ENCODE measurements at regions not wholly inside any gene's neighbourhood (a gene's known extent, or its start where the extent isn't known, plus 50 kb on each side); places are given as distances from the start of the nearest gene placed in this dataset.
A peak's percentile ranks its signal among the peaks of the same experiment; 100 is the strongest.

DNA sequence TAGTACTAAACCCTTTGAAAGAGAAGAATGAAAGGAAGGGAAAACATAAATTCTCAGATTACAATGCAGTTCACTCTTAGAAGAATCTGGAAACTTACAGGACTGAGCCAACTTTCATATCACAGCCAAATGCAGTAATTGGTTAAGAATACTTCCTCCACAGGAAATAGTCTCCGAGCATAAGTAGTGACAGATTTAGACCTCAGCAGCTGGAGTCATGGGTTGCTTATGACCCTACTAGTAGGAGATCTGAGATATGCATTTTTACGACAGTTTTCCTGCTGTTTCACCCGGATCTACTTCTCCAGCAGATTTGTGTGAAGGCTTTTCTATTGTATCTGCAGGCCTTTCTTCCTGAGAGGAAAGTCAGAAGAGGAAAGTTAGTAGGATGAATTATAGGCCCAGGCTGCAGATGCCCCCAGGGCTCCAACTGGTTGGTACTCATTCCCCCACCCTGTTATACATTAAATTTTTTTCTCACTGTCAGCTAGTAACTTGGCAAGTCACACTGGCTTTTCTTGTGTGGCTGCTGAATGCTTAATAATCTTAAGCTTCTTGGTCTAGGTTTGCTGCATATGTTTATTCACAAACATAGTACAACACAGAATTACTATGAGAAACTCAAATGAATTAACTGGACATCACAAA is 1241.5 kb upstream of the MIR17HG start:
- 15 to 21% methylated on average over 3 of the region's 3 CpGs for WGBS, 2 donors
- TF ChIP-seq, protein P1, sequence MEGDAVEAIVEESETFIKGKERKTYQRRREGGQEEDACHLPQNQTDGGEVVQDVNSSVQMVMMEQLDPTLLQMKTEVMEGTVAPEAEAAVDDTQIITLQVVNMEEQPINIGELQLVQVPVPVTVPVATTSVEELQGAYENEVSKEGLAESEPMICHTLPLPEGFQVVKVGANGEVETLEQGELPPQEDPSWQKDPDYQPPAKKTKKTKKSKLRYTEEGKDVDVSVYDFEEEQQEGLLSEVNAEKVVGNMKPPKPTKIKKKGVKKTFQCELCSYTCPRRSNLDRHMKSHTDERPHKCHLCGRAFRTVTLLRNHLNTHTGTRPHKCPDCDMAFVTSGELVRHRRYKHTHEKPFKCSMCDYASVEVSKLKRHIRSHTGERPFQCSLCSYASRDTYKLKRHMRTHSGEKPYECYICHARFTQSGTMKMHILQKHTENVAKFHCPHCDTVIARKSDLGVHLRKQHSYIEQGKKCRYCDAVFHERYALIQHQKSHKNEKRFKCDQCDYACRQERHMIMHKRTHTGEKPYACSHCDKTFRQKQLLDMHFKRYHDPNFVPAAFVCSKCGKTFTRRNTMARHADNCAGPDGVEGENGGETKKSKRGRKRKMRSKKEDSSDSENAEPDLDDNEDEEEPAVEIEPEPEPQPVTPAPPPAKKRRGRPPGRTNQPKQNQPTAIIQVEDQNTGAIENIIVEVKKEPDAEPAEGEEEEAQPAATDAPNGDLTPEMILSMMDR (IDR thresholded peaks at IDR 0.05) = no peak
- TF ChIP-seq POLR2A (IDR thresholded peaks at IDR 0.05) = no peak
- no peak for DNase-seq

DNA sequence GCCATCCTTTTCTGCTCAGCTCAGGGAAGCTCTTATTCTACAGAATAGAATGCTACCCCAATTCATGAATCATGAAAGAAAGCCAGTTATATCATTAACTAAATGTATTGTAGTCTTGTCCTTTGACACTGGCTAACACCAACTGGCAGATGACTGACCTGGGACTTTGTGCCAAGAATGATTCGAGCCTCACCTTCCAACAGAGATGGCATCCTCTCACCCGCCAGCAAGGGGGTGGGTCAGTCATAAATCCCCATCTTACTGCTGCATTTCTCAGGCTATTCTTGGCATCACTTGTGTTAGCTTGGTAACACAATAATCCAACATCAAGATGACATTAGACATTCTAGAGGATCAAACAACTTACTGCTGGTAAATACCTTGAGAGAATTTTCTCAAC is 1239.8 kb upstream of the MIR17HG start:
- no peak for DNase-seq
- Histone ChIP-seq H3K9me3 (no peaks in the 10 kb centered on the region), H3K36me3 (no peaks in the 10 kb centered on the region), H3K27ac (no peak overlapping the region), H3K4me3 (no peak overlapping the region), H3K4me1 (peaks cover 0 to 22% (median 0%) of the 10 kb centered on the region in 3 donors), H3K27me3 (no peaks in the 10 kb centered on the region)
- intact Hi-C loops (cut with DNase I) = no loop called here
- 55 to 78% methylated on average over 2 of the region's 2 CpGs for WGBS, 2 donors
- no peak for TF ChIP-seq POLR2A (IDR thresholded peaks at IDR 0.05)

More for the DNA sequence above, 1241.5 kb upstream of the MIR17HG start:
- intact Hi-C loops (cut with DNase I) = no loop called here
- no peak overlapping the region for H3K4me3 ChIP-seq
- H3K27ac ChIP-seq = peak overlapping the region in 2 of 4 donors; percentile 7 to 48
- no peaks in the 10 kb centered on the region for H3K9me3 ChIP-seq
- H3K36me3 ChIP-seq = no peaks in the 10 kb centered on the region
- H3K4me1 ChIP-seq = peaks cover 0 to 22% (median 0%) of the 10 kb centered on the region in 3 donors
- no peaks in the 10 kb centered on the region for H3K27me3 ChIP-seq

DNA sequence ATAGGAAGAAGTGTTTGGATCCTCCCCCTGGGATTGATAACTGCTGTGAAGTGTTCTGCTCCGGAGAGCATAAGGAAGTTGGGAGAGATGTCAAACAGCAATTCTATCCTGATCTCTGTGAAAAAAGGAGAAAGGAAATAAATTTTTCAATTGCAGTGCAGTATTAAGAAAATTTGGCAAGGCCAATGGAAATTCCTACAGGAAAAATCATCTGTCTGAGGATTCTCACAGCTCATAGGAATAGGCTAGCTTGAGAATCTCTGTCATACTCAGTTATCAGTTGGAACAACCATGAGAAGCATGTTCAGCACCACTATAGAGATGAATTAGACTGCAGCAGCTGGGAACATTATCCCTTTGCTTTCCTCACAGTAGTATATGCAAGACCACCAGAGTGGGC is 1238.9 kb upstream of the MIR17HG start:
- Histone ChIP-seq H3K4me1 (peaks cover 0 to 22% (median 0%) of the 10 kb centered on the region in 3 donors), H3K27me3 (no peaks in the 10 kb centered on the region), H3K27ac (no peak overlapping the region), H3K36me3 (no peaks in the 10 kb centered on the region), H3K4me3 (no peak overlapping the region), H3K9me3 (no peaks in the 10 kb centered on the region)
- intact Hi-C loops (cut with DNase I) = no loop called here
- no peak for DNase-seq
- 71% methylated on average over 1 of the region's 1 CpG; no CpG with 5 or more reads in 1 of the 2 donors for WGBS, 2 donors
- no peak for TF ChIP-seq POLR2A (IDR thresholded peaks at IDR 0.05)
- TF ChIP-seq, protein P1 (IDR thresholded peaks at IDR 0.05) = no peak

DNA sequence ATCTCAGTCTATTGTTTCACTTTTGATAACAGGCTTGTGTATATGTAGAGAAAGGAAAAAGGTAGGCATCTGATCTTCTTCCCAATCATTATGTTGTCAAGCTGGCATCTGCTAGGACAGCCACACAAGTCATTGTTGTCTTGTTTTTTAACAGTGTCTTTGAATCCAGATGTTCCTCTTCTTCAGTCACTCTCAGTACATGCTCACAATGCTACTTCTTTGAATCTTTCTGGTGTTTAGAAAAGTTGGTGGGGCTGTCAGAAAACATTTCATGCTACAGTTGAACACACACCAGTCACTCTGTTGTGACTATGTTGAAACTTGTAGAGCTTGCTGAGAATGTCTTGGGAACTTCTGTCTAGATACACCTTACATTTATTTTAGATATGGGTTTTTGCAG is 1231.4 kb upstream of the MIR17HG start:
- H3K4me1 ChIP-seq = no peaks in the 10 kb centered on the region

DNA sequence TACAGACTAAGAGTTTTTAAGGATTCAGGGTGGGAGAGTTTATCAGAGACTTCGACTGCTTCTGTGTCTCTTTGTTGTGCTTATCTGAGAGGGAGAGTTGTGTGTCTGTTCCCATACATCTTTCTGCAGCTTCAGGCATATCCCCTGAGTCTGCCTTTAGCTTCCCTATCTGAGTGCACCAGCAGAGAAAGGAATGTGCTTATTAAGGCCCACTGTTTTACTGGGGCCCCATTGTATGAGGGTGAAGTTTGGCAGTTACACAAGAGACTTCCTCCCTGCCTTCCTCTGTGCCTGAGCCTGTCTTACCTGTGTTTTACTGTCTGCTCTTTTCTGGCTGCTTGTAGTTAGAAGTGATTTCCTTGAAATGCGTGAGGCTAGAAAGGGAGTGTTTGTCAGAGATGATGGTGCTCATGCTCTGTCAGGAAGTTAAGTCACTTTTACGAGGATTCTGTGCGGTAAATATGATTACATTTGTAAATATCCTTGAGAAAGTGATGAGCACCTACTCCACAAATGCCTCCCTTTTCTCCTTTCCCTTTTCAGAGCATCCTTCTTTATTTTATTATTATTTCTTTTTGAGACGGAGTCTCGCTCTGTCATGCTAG is 1228.9 kb upstream of the MIR17HG start:
- Histone ChIP-seq H3K27me3 (no peaks in the 10 kb centered on the region), H3K4me3 (no peak overlapping the region), H3K4me1 (no peaks in the 10 kb centered on the region), H3K27ac (no peak overlapping the region), H3K9me3 (no peaks in the 10 kb centered on the region), H3K36me3 (no peaks in the 10 kb centered on the region)
- WGBS, 2 donors = 74 to 77% methylated on average over 6 of the region's 6 CpGs
- intact Hi-C loops (cut with DNase I) = no loop called here
- no peak for DNase-seq
- no peak for TF ChIP-seq POLR2A (IDR thresholded peaks at IDR 0.05)
- TF ChIP-seq, protein P1 (IDR thresholded peaks at IDR 0.05) = no peak

More for the DNA sequence above, 1231.4 kb upstream of the MIR17HG start:
- intact Hi-C loops (cut with DNase I) = no loop called here
- Histone ChIP-seq H3K27ac (no peak overlapping the region), H3K36me3 (no peaks in the 10 kb centered on the region), H3K27me3 (no peaks in the 10 kb centered on the region), H3K4me3 (no peak overlapping the region), H3K9me3 (no peaks in the 10 kb centered on the region)
- TF ChIP-seq, protein P1 (IDR thresholded peaks at IDR 0.05) = no peak
- TF ChIP-seq POLR2A (IDR thresholded peaks at IDR 0.05) = no peak
- no peak for DNase-seq

All from esophagus squamous epithelium (tissue), 5 donors.